ENCODE measurements at regions not wholly inside any gene's neighbourhood (a gene's known extent, or its start where the extent isn't known, plus 50 kb on each side); places are given as distances from the start of the nearest gene placed in this dataset.

- H3K4me2 ChIP-seq (ENCODE audit: control insufficient read depth, insufficient read depth) = no peak overlapping the region
- POLR2A ChIA-PET = no interaction called here
- H2AFZ ChIP-seq (ENCODE audit: control insufficient read depth, low read depth, low read length) = no peak overlapping the region
- intact Hi-C loops (cut with micrococcal nuclease; ENCODE audit: unreplicated experiment) (no loop called here), in situ Hi-C loops (cut with MboI) (no loop called here)
- ATAC-seq (no peak), DNase-seq (ENCODE audit: low read depth, low spot score) (no peak), FAIRE-seq (no peak)
- no peaks in the 10 kb centered on the region for H3K4me1 ChIP-seq (ENCODE audit: control insufficient read depth, insufficient read depth, low read length)
- CTCF ChIA-PET = no interaction called here
- H3K4me3 ChIP-seq = no peak overlapping the region
- RAD21 ChIA-PET (ENCODE audit: unreplicated experiment) = interaction anchor here (0.6 kb wide), 1 partner anchor 910 kb away, joined by 3 read pairs; no protein-coding TSS in a partner anchor
- H3K9ac ChIP-seq (ENCODE audit: control insufficient read depth, insufficient read depth, low read length) = no peak overlapping the region
- H3K36me3 ChIP-seq (ENCODE audit: control insufficient read depth in 2 of 2, insufficient read depth in 2 of 2, low read length in 1 of 2) = no peaks in the 10 kb centered on the region
- no peaks in the 10 kb centered on the region for H3K27me3 ChIP-seq (replicated peaks in 1 of 2; ENCODE audit: control insufficient read depth in 2 of 2, insufficient read depth in 2 of 2, low read length in 1 of 2)
- BruUV-seq (replicated peaks) = no TSS peak
- TF ChIP-seq TAF1 (IDR thresholded peaks at IDR 0.05; ENCODE audit: borderline replicate concordance, low read depth, low read length) (no peak), CBX5 (IDR thresholded peaks at IDR 0.05; ENCODE audit: low read depth) (no peak), ZNF592 (IDR thresholded peaks at IDR 0.05) (no peak), RFX5 (IDR thresholded peaks at IDR 0.05; ENCODE audit: low read depth, low read length) (no peak), E4F1 (IDR thresholded peaks at IDR 0.05; ENCODE audit: borderline replicate concordance, partially characterized antibody) (no peak)
- no peak overlapping the region for H3K27ac ChIP-seq (ENCODE audit: control insufficient read depth, insufficient read depth)
- no peaks in the 10 kb centered on the region for H4K20me1 ChIP-seq (ENCODE audit: control insufficient read depth, insufficient read depth)
- no peaks in the 10 kb centered on the region for H3K9me3 ChIP-seq (replicated peaks; ENCODE audit: control insufficient read depth, insufficient read depth, low read length)
- H3K79me2 ChIP-seq (ENCODE audit: control insufficient read depth, insufficient read depth, low read length) = no peaks in the 10 kb centered on the region
- SMC1A ChIA-PET (ENCODE audit: uncharacterized antibody, unreplicated experiment) = interaction anchor here (1.0 kb wide), 1 partner anchor 11 kb away, joined by 4 read pairs; no protein-coding TSS in a partner anchor
Measured at GRCh38 chr2:41484858-41485234, 563.0 kb upstream of the PKDCC start.

Data from GM12878 (cell line).